Neural progenitor cell (in vitro differentiated cells): ENCODE measurements at regions not wholly inside any gene's neighbourhood (a gene's known extent, or its start where the extent isn't known, plus 50 kb on each side); places are given as distances from the start of the nearest gene placed in this dataset.

Experiments used
- DNase-seq: peaks from one replicate; pipeline ENCODE4 v3.0.0-alpha.2; 2016; ENCODE audit warnings: low spot score
- H2AFZ ChIP-seq: fragments of 200-600 bp; sonication (generic); replicated peaks from 2 replicates; pipeline ENCODE4 v1.6.1; 2016; ENCODE audit warnings: antibody characterized with exemption
- H3F3A ChIP-seq: fragments of 200-600 bp; sonication (generic); 2 replicates; pipeline ENCODE4 v1.6.1; 2016; ENCODE audit warnings: antibody characterized with exemption, low read depth
- H3K27ac ChIP-seq: fragments of 200-600 bp; sonication (generic); 2 replicates; pipeline ENCODE4 v1.5.1; 2016; ENCODE audit warnings: mild to moderate bottlenecking
- H3K27me3 ChIP-seq: fragments of 200-600 bp; sonication (generic); 2 replicates; pipeline ENCODE4 v1.6.1; 2016; ENCODE audit warnings: mild to moderate bottlenecking, moderate library complexity
- H3K36me3 ChIP-seq: fragments of 200-600 bp; sonication (generic); 2 replicates; pipeline ENCODE4 v1.5.1; 2016
- H3K4me1 ChIP-seq: fragments of 200-600 bp; sonication (generic); 2 replicates; pipeline ENCODE4 v1.6.1; 2016; ENCODE audit warnings: mixed run types
- H3K4me2 ChIP-seq: fragments of 200-600 bp; sonication (generic); 2 replicates; pipeline ENCODE4 v1.6.1; 2016
- H3K4me3 ChIP-seq: fragments of 200-600 bp; sonication (generic); 2 replicates; pipeline ENCODE4 v1.5.1; 2016
- H3K79me2 ChIP-seq: fragments of 200-600 bp; sonication (generic); 2 replicates; pipeline ENCODE4 v1.6.1; 2016; ENCODE audit warnings: low read depth
- H3K9ac ChIP-seq: fragments of 200-600 bp; sonication (generic); 2 replicates; pipeline ENCODE4 v1.6.1; 2016
- H3K9me3 ChIP-seq: fragments of 200-600 bp; sonication (generic); 2 replicates; pipeline ENCODE4 v1.5.1; 2016; ENCODE audit warnings: low read depth
- H4K20me1 ChIP-seq: fragments of 200-600 bp; sonication (generic); 2 replicates; pipeline ENCODE4 v1.6.1; 2016; ENCODE audit warnings: low read depth
- H3K27ac Mint-ChIP-seq: 3 replicates; pipeline ENCODE4 v1.8.0; 2021; ENCODE audit warnings: mixed read lengths
- H3K27me3 Mint-ChIP-seq: 2 replicates; pipeline ENCODE4 v1.8.0; 2022; ENCODE audit warnings: low read depth, mild to moderate bottlenecking, inconsistent platforms, moderate library complexity, mixed read lengths; ENCODE audit not compliant: insufficient read depth
- H3K36me3 Mint-ChIP-seq: 3 replicates; pipeline ENCODE4 v1.8.0; 2021; ENCODE audit warnings: mixed read lengths
- H3K4me1 Mint-ChIP-seq: 3 replicates; pipeline ENCODE4 v1.8.0; 2021; ENCODE audit warnings: mixed read lengths
- H3K4me3 Mint-ChIP-seq: 3 replicates; pipeline ENCODE4 v1.8.0; 2021; ENCODE audit warnings: mild to moderate bottlenecking, moderate library complexity, mixed read lengths
- H3K9me3 Mint-ChIP-seq: 3 replicates; pipeline ENCODE4 v1.8.0; 2020; ENCODE audit warnings: mixed read lengths
- EZH2 ChIP-seq: fragments of 200-600 bp; sonication (generic); IDR thresholded peaks from 2 replicates; pipeline ENCODE4 v1.6.1; 2017; ENCODE audit warnings: antibody characterized with exemption, mild to moderate bottlenecking, moderate library complexity
- EZH2phosphoT487 ChIP-seq: fragments of 200-600 bp; sonication (generic); IDR thresholded peaks from 2 replicates; pipeline ENCODE4 v1.6.1; 2017; ENCODE audit warnings: antibody characterized with exemption
- TF ChIP-seq, protein P1 (sequence below): fragments of 200-600 bp; sonication (generic); IDR thresholded peaks from 2 replicates; pipeline ENCODE4 v1.5.1; 2017; ENCODE audit warnings: antibody characterized with exemption, mild to moderate bottlenecking

DNA sequence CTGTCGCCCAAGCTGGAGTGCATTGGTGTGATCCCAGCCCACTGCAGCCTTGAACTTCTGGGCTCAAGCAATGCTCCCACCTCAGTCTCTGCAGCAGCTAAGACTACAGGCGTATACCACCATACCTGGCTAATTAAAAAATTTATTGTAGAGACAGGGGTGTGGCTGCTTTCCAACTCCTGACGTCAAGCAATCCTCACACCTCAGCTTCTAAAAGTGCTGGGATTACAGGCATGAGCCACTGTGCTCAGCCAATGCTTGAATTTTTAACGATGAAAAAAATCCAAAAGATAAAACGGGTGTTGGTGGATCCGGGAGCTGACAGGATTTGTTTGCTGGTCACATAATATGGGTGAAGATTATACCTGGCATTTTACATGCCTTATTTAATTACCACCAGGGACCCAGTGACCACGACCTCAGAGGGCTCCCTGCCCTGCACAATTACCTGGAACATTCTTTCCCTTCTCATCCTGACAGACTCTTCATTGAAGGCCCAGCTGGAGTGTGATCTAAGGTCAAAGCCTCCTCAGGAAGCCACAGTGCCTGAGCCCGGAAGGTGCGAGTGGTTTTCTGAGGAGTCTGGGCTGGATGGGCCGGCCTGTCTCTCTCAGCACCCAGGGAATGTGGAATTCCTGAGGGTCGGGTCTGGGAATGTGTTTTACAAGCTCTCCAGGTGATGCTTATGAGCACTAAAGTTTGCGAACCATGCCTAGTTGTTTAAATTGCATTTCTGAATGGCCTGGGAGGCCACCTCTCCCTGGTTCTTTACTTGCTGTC is 193.3 kb downstream of the USP12 start:
- H3K9ac ChIP-seq: no peak overlapping the region
- TF ChIP-seq, protein P1, sequence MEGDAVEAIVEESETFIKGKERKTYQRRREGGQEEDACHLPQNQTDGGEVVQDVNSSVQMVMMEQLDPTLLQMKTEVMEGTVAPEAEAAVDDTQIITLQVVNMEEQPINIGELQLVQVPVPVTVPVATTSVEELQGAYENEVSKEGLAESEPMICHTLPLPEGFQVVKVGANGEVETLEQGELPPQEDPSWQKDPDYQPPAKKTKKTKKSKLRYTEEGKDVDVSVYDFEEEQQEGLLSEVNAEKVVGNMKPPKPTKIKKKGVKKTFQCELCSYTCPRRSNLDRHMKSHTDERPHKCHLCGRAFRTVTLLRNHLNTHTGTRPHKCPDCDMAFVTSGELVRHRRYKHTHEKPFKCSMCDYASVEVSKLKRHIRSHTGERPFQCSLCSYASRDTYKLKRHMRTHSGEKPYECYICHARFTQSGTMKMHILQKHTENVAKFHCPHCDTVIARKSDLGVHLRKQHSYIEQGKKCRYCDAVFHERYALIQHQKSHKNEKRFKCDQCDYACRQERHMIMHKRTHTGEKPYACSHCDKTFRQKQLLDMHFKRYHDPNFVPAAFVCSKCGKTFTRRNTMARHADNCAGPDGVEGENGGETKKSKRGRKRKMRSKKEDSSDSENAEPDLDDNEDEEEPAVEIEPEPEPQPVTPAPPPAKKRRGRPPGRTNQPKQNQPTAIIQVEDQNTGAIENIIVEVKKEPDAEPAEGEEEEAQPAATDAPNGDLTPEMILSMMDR: no peak
- TF ChIP-seq EZH2: no peak
- TF ChIP-seq EZH2phosphoT487: no peak

DNA sequence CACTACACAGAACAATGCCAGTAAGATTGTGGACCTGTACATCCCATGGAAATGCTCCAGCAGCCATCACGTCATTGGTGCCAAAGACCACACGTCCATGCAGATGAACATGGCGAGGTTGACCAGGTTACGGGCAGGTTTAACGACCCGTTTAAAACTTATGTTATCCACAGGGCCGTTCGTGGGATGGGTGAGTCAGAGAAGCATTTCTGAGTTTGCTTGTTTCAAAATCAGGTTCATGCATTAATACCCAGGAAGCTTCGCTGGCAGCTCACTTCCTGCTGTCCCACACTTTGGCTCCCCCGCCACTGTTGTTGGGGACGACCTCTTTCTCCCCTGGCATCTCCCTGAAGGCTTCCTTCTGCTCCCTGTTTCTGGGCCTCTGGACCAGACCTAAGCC is 194.1 kb downstream of the USP12 start:
- Histone ChIP-seq H3K4me1 (no peaks in the 10 kb centered on the region), H2AFZ (no peak overlapping the region), H3K79me2 (no peaks in the 10 kb centered on the region), H3K4me2 (no peak overlapping the region), H4K20me1 (no peaks in the 10 kb centered on the region), H3K36me3 (no peaks in the 10 kb centered on the region), H3F3A (peaks cover 6% of the 10 kb centered on the region), H3K4me3 (no peak overlapping the region), H3K9ac (no peak overlapping the region), H3K27me3 (no peaks in the 10 kb centered on the region), H3K27ac (no peak overlapping the region), H3K9me3 (no peaks in the 10 kb centered on the region)
- Mint-ChIP-seq H3K36me3 (no peaks in the 10 kb centered on the region), H3K9me3 (peaks cover 4% of the 10 kb centered on the region), H3K4me3 (no peak overlapping the region), H3K4me1 (peaks cover 2% of the 10 kb centered on the region), H3K27me3 (peaks cover 11% of the 10 kb centered on the region), H3K27ac (no peak overlapping the region)
- TF ChIP-seq, protein P1: no peak
- no peak for TF ChIP-seq EZH2
- no peak for TF ChIP-seq EZH2phosphoT487
- no peak for DNase-seq

More for the DNA sequence above, 193.3 kb downstream of the USP12 start:
- Histone ChIP-seq H3F3A (no peaks in the 10 kb centered on the region), H4K20me1 (no peaks in the 10 kb centered on the region), H3K4me3 (no peak overlapping the region), H3K27ac (no peak overlapping the region), H3K9me3 (no peaks in the 10 kb centered on the region), H3K36me3 (no peaks in the 10 kb centered on the region), H3K4me1 (no peaks in the 10 kb centered on the region), H3K79me2 (no peaks in the 10 kb centered on the region), H3K4me2 (no peak overlapping the region), H2AFZ (no peak overlapping the region), H3K27me3 (no peaks in the 10 kb centered on the region)
- no peak overlapping the region for H3K27ac Mint-ChIP-seq
- peaks cover 1% of the 10 kb centered on the region for H3K9me3 Mint-ChIP-seq
- no peak for DNase-seq
- H3K36me3 Mint-ChIP-seq: no peaks in the 10 kb centered on the region
- no peaks in the 10 kb centered on the region for H3K4me1 Mint-ChIP-seq
- H3K27me3 Mint-ChIP-seq: peaks cover 10% of the 10 kb centered on the region
- no peak overlapping the region for H3K4me3 Mint-ChIP-seq

DNA sequence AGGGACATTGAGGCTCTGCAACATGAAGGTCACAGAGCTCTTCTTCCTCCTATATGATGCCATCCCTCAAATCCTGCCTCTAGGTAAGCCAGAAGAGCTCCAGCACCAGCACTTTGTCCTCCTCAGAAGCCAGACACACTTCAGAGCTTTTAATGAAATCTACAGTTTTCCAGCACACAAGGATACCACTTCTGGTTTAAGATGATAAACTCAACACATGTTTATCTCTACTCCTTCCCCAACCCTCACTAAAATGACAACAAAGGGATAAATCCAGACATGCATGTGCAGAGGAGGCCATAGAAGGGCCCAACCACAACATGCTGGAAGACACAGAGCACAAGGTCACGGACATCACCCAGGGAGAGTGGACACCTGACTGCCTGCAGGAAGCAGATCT is 195.3 kb downstream of the USP12 start:
- Mint-ChIP-seq H3K27ac (no peak overlapping the region), H3K27me3 (peaks cover 12% of the 10 kb centered on the region), H3K9me3 (peaks cover 4% of the 10 kb centered on the region), H3K4me3 (no peak overlapping the region), H3K4me1 (peaks cover 3% of the 10 kb centered on the region), H3K36me3 (no peaks in the 10 kb centered on the region)
- TF ChIP-seq, protein P1: no peak
- TF ChIP-seq EZH2 (no peak), EZH2phosphoT487 (no peak)
- Histone ChIP-seq H3K27me3 (no peaks in the 10 kb centered on the region), H4K20me1 (no peaks in the 10 kb centered on the region), H3K4me1 (no peaks in the 10 kb centered on the region), H3K9me3 (no peaks in the 10 kb centered on the region), H3F3A (peaks cover 10% of the 10 kb centered on the region), H3K4me3 (no peak overlapping the region), H3K4me2 (no peak overlapping the region), H3K9ac (no peak overlapping the region), H3K27ac (no peak overlapping the region), H3K36me3 (no peaks in the 10 kb centered on the region), H3K79me2 (no peaks in the 10 kb centered on the region), H2AFZ (no peak overlapping the region)
- DNase-seq: no peak
